ENCODE measurements at regions not wholly inside any gene's neighbourhood (a gene's known extent, or its start where the extent isn't known, plus 50 kb on each side); places are given as distances from the start of the nearest gene placed in this dataset.

DNA sequence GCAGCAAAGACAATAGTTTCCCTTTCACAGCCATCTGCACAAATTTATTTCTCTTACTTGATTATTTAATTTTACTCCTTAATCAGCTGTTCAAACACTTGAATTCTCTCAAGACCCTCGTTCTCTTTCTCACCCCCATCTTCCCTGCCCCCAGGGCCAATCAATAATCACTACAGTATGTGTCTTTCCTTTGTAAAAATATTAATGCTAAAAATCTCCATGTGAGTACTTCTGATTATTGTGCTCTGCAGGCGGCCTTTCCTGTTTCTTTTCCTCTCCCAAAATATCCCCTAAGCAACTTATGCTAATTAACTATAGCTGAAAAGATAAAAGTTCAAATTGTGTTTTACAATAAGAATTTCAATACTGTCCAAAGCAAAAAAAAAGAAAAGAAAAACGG is 617.0 kb upstream of the CBLB start:
- TF ChIP-seq ATF3 (IDR thresholded peaks at IDR 0.05) (no peak), EGR1 (IDR thresholded peaks at IDR 0.05; ENCODE audit: low read depth in 2 of 2) (no peak), RAD21 (IDR thresholded peaks at IDR 0.05) (no peak), SP1 (IDR thresholded peaks at IDR 0.05) (no peak), YY1 (IDR thresholded peaks at IDR 0.05) (no peak)
- TF ChIP-seq, protein P1, sequence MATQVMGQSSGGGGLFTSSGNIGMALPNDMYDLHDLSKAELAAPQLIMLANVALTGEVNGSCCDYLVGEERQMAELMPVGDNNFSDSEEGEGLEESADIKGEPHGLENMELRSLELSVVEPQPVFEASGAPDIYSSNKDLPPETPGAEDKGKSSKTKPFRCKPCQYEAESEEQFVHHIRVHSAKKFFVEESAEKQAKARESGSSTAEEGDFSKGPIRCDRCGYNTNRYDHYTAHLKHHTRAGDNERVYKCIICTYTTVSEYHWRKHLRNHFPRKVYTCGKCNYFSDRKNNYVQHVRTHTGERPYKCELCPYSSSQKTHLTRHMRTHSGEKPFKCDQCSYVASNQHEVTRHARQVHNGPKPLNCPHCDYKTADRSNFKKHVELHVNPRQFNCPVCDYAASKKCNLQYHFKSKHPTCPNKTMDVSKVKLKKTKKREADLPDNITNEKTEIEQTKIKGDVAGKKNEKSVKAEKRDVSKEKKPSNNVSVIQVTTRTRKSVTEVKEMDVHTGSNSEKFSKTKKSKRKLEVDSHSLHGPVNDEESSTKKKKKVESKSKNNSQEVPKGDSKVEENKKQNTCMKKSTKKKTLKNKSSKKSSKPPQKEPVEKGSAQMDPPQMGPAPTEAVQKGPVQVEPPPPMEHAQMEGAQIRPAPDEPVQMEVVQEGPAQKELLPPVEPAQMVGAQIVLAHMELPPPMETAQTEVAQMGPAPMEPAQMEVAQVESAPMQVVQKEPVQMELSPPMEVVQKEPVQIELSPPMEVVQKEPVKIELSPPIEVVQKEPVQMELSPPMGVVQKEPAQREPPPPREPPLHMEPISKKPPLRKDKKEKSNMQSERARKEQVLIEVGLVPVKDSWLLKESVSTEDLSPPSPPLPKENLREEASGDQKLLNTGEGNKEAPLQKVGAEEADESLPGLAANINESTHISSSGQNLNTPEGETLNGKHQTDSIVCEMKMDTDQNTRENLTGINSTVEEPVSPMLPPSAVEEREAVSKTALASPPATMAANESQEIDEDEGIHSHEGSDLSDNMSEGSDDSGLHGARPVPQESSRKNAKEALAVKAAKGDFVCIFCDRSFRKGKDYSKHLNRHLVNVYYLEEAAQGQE (IDR thresholded peaks at IDR 0.05) = no peak
- TF ChIP-seq, protein P2, sequence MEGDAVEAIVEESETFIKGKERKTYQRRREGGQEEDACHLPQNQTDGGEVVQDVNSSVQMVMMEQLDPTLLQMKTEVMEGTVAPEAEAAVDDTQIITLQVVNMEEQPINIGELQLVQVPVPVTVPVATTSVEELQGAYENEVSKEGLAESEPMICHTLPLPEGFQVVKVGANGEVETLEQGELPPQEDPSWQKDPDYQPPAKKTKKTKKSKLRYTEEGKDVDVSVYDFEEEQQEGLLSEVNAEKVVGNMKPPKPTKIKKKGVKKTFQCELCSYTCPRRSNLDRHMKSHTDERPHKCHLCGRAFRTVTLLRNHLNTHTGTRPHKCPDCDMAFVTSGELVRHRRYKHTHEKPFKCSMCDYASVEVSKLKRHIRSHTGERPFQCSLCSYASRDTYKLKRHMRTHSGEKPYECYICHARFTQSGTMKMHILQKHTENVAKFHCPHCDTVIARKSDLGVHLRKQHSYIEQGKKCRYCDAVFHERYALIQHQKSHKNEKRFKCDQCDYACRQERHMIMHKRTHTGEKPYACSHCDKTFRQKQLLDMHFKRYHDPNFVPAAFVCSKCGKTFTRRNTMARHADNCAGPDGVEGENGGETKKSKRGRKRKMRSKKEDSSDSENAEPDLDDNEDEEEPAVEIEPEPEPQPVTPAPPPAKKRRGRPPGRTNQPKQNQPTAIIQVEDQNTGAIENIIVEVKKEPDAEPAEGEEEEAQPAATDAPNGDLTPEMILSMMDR (IDR thresholded peaks at IDR 0.05; ENCODE audit: low read depth, low read length, missing input control) = no peak

All from liver (tissue), 3 donors.